PC-9 (cell line): ENCODE measurements at regions not wholly inside any gene's neighbourhood (a gene's known extent, or its start where the extent isn't known, plus 50 kb on each side); places are given as distances from the start of the nearest gene placed in this dataset.

ENCODE experiments used
- CTCF ChIP-seq: fragments of 200-600 bp; sonication (generic); conservative IDR thresholded peaks from 2 replicates; pipeline ENCODE4 v1.6.1; 2017; ENCODE audit warnings: mixed run types, antibody characterized with exemption, mild to moderate bottlenecking, moderate library complexity
- EZH2 ChIP-seq: fragments of 200-600 bp; sonication (generic); IDR thresholded peaks from 2 replicates; pipeline ENCODE4 v1.8.0; 2017; ENCODE audit warnings: antibody characterized with exemption, low read depth

GRCh38 chr5:101062902-101063301 lies 159.8 kb upstream of the ST8SIA4 start:
- no peak for TF ChIP-seq EZH2
- no peak for TF ChIP-seq CTCF
